Left lobe of liver (tissue), 2 donors: ENCODE measurements at regions not wholly inside any gene's neighbourhood (a gene's known extent, or its start where the extent isn't known, plus 50 kb on each side); places are given as distances from the start of the nearest gene placed in this dataset.
"Not testable (repeated sequence)": the region's sequence is repeated elsewhere in the genome, so short reads cannot be mapped to it uniquely, and the experiment has no call there.

Experiments used
- ATAC-seq: fragments of 200-7000 bp; cut with Tn5 transposase; one replicate; pipeline ENCODE4 v1.9.1; 2020; ENCODE audit warnings: mild to moderate bottlenecking, moderate library complexity
- DNase-seq: peaks from one replicate; pipeline ENCODE4 v3.0.0-alpha.2; 2020; ENCODE audit warnings: low spot score
- donor health status: DM: no; HTN: no; CAD: no; lungs with moderate emphysema.
- donor health status: DM: no; HTN: yes; CAD: no.

- DNase-seq: no peak
- no peak for ATAC-seq
Observed at GRCh38 chr13:33645591-33646554, 172.1 kb upstream of the RFC3 start.

GRCh38 chr13:33649212-33649878 lies 168.6 kb upstream of the RFC3 start:
- DNase-seq (no peak), ATAC-seq (peak; percentile 41)

GRCh38 chr13:33651766-33652165 lies 166.2 kb upstream of the RFC3 start:
- no peak for DNase-seq
- ATAC-seq: no peak

GRCh38 chr13:33657274-33657673 lies 160.7 kb upstream of the RFC3 start:
- ATAC-seq: peak; percentile 91
- DNase-seq: no peak

- ATAC-seq (no peak), DNase-seq (no peak)
Observed at GRCh38 chr13:33659466-33659865, 158.5 kb upstream of the RFC3 start.

GRCh38 chr13:33659894-33660293 lies 158.1 kb upstream of the RFC3 start:
- no peak for ATAC-seq
- no peak for DNase-seq

GRCh38 chr13:33662392-33662791 lies 155.6 kb upstream of the RFC3 start:
- no peak for DNase-seq
- peak; percentile 83 for ATAC-seq

- ATAC-seq: no peak
- DNase-seq: no peak
Observed at GRCh38 chr13:33665626-33666175, 152.2 kb upstream of the RFC3 start.

- DNase-seq: no peak
- ATAC-seq: no peak
Observed at GRCh38 chr13:33671560-33671959, 146.4 kb upstream of the RFC3 start.

GRCh38 chr13:33672022-33672421 lies 145.9 kb upstream of the RFC3 start:
- DNase-seq, ATAC-seq: not testable (repeated sequence)

- ATAC-seq: peak; percentile 83
- peak; percentile 78 for DNase-seq
Observed at GRCh38 chr13:33676045-33676989, 141.6 kb upstream of the RFC3 start.

GRCh38 chr13:33677215-33677614 lies 140.7 kb upstream of the RFC3 start:
- no peak for DNase-seq
- ATAC-seq: no peak

- ATAC-seq (no peak), DNase-seq (no peak)
Observed at GRCh38 chr13:33678084-33678483, 139.9 kb upstream of the RFC3 start.

- ATAC-seq: peak; percentile 86
Observed at GRCh38 chr13:33678906-33679657, 138.9 kb upstream of the RFC3 start.

GRCh38 chr13:33679658-33680012 lies 138.3 kb upstream of the RFC3 start:
- no peak for DNase-seq
- peak; percentile 4 for ATAC-seq

More at GRCh38 chr13:33678906-33679657, 138.9 kb upstream of the RFC3 start:
- peak; percentile 93 for DNase-seq

- no peak for ATAC-seq
- DNase-seq: no peak
Observed at GRCh38 chr13:33682020-33682564, 135.9 kb upstream of the RFC3 start.

- ATAC-seq, DNase-seq: not testable (repeated sequence)
Observed at GRCh38 chr13:33682646-33683045, 135.3 kb upstream of the RFC3 start.

GRCh38 chr13:33683376-33683775 lies 134.6 kb upstream of the RFC3 start:
- no peak for DNase-seq

GRCh38 chr13:33684874-33685273 lies 133.1 kb upstream of the RFC3 start:
- DNase-seq: no peak
- ATAC-seq: no peak

More at GRCh38 chr13:33683376-33683775, 134.6 kb upstream of the RFC3 start:
- no peak for ATAC-seq
